Adrenal gland (tissue), 5 donors: ENCODE measurements at regions not wholly inside any gene's neighbourhood (a gene's known extent, or its start where the extent isn't known, plus 50 kb on each side); places are given as distances from the start of the nearest gene placed in this dataset.

Source experiments
- CTCF ChIP-seq, 6 experiments: fragments of 450-650 bp in 4 of 6; fragments of 200-600 bp in 2 of 6; sonication (generic) in 1 of 6; IDR thresholded peaks; 1 replicate in 5 of 6; 2 replicates in 1 of 6; pipeline versions ENCODE4 v1.5.1 to v1.8.0; 2016 to 2021; ENCODE audit warnings: antibody characterized with exemption in 6 of 6, mild to moderate bottlenecking in 2 of 6, moderate library complexity in 1 of 6
- POLR2A ChIP-seq, 2 donors: fragments of 450-650 bp; IDR thresholded peaks; one replicate each; pipeline ENCODE4 v1.6.1; 2017; ENCODE audit warnings: antibody characterized with exemption in 2 of 2, mild to moderate bottlenecking in 2 of 2, moderate library complexity in 1 of 2
- donor health status: DM: no; HTN: no; CAD: no.

- no peak for TF ChIP-seq CTCF (IDR thresholded peaks at IDR 0.05)
- TF ChIP-seq POLR2A (IDR thresholded peaks at IDR 0.05): no peak
Measured at GRCh38 chr10:120727001-120727400, 124.2 kb upstream of the WDR11 start.
